ENCODE measurements at regions not wholly inside any gene's neighbourhood (a gene's known extent, or its start where the extent isn't known, plus 50 kb on each side); places are given as distances from the start of the nearest gene placed in this dataset.

GRCh38 chr13:111547726-111548273 is 227.4 kb downstream of the TEX29 start:
- Histone ChIP-seq H3K27ac (no peak overlapping the region), H3K36me3 (no peaks in the 10 kb centered on the region), H3K27me3 (no peaks in the 10 kb centered on the region), H3K9me3 (no peaks in the 10 kb centered on the region), H3K4me3 (ENCODE audit: low read depth in 1 of 2, low read length in 1 of 2) (no peak overlapping the region), H3K4me1 (ENCODE audit: control insufficient read depth in 1 of 2, insufficient read depth in 1 of 2, low read depth in 1 of 2, low read length in 1 of 2) (no peaks in the 10 kb centered on the region)
- no peak for TF ChIP-seq CTCF (IDR thresholded peaks at IDR 0.05)

- Histone ChIP-seq H3K9me3 (no peaks in the 10 kb centered on the region), H3K4me3 (ENCODE audit: low read depth in 1 of 2, low read length in 1 of 2) (no peak overlapping the region), H3K27ac (no peak overlapping the region), H3K27me3 (no peaks in the 10 kb centered on the region), H3K4me1 (ENCODE audit: control insufficient read depth in 1 of 2, insufficient read depth in 1 of 2, low read depth in 1 of 2, low read length in 1 of 2) (no peaks in the 10 kb centered on the region), H3K36me3 (no peaks in the 10 kb centered on the region)
- TF ChIP-seq CTCF (IDR thresholded peaks at IDR 0.05): no peak
Measured at GRCh38 chr13:111548301-111548700, 227.9 kb downstream of the TEX29 start.

GRCh38 chr13:111548805-111549204 is 228.4 kb downstream of the TEX29 start:
- Histone ChIP-seq H3K27ac (no peak overlapping the region), H3K4me1 (ENCODE audit: control insufficient read depth in 1 of 2, insufficient read depth in 1 of 2, low read depth in 1 of 2, low read length in 1 of 2) (no peaks in the 10 kb centered on the region), H3K4me3 (ENCODE audit: low read depth in 1 of 2, low read length in 1 of 2) (no peak overlapping the region), H3K9me3 (no peaks in the 10 kb centered on the region), H3K27me3 (no peaks in the 10 kb centered on the region), H3K36me3 (no peaks in the 10 kb centered on the region)
- TF ChIP-seq CTCF (IDR thresholded peaks at IDR 0.05): no peak

GRCh38 chr13:111549464-111549863 is 229.0 kb downstream of the TEX29 start:
- Histone ChIP-seq H3K4me3 (ENCODE audit: low read depth in 1 of 2, low read length in 1 of 2) (no peak overlapping the region), H3K9me3 (no peaks in the 10 kb centered on the region), H3K36me3 (no peaks in the 10 kb centered on the region)

GRCh38 chr13:111550062-111550461 is 229.6 kb downstream of the TEX29 start:
- Histone ChIP-seq H3K4me3 (ENCODE audit: low read depth in 1 of 2, low read length in 1 of 2) (no peak overlapping the region), H3K27ac (no peak overlapping the region), H3K4me1 (ENCODE audit: control insufficient read depth in 1 of 2, insufficient read depth in 1 of 2, low read depth in 1 of 2, low read length in 1 of 2) (no peaks in the 10 kb centered on the region), H3K36me3 (no peaks in the 10 kb centered on the region), H3K9me3 (no peaks in the 10 kb centered on the region), H3K27me3 (no peaks in the 10 kb centered on the region)
- no peak for TF ChIP-seq CTCF (IDR thresholded peaks at IDR 0.05)

More at GRCh38 chr13:111549464-111549863, 229.0 kb downstream of the TEX29 start:
- Histone ChIP-seq H3K27ac (no peak overlapping the region), H3K4me1 (ENCODE audit: control insufficient read depth in 1 of 2, insufficient read depth in 1 of 2, low read depth in 1 of 2, low read length in 1 of 2) (no peaks in the 10 kb centered on the region), H3K27me3 (no peaks in the 10 kb centered on the region)
- no peak for TF ChIP-seq CTCF (IDR thresholded peaks at IDR 0.05)
